ENCODE measurements at regions not wholly inside any gene's neighbourhood (a gene's known extent, or its start where the extent isn't known, plus 50 kb on each side); places are given as distances from the start of the nearest gene placed in this dataset.

GRCh38 chr3:27591312-27592210 is 107.4 kb upstream of the SLC4A7 start:
- H3K36me3 ChIP-seq (ENCODE audit: insufficient read depth, low read length): no peaks in the 10 kb centered on the region
- Mint-ChIP-seq H3K4me3 (peak overlapping the region; percentile 25), H3K4me1 (ENCODE audit: low read depth) (peaks cover 31% of the 10 kb centered on the region), H3K9me3 (no peaks in the 10 kb centered on the region), H3K27me3 (no peaks in the 10 kb centered on the region), H3K27ac (peak overlapping the region; percentile 35), H3K36me3 (ENCODE audit: low read depth) (no peaks in the 10 kb centered on the region)
- POLR2A ChIA-PET: interaction anchor here (0.7 to 1.5 kb wide), 2 partner anchors 15 to 108 kb away, joined by 3 read pairs; no protein-coding TSS in a partner anchor
- no peaks in the 10 kb centered on the region for H3K27me3 ChIP-seq (ENCODE audit: control insufficient read depth in 1 of 2, insufficient read depth in 2 of 2, low read length in 2 of 2)
- peaks cover 30% of the 10 kb centered on the region for H3K4me1 ChIP-seq (ENCODE audit: insufficient read depth, low read length)
- no peak overlapping the region for H3K27ac ChIP-seq (ENCODE audit: low read depth in 1 of 2, low read length in 2 of 2)
- peak in 3 of 14 experiments; percentile 35 to 59 (median 41) for DNase-seq
- CTCF ChIA-PET: no interaction called here
- no peaks in the 10 kb centered on the region for H3K9me3 ChIP-seq (ENCODE audit: control insufficient read depth in 1 of 2, insufficient read depth in 1 of 2, low read length in 2 of 2)
- intact Hi-C loops (cut with DNase I, micrococcal nuclease): no loop called here
- no peak for TF ChIP-seq CTCF (IDR thresholded peaks at IDR 0.05)
- ATAC-seq (ENCODE audit: poor library complexity): peak; percentile 51
- no peak overlapping the region for H3K4me3 ChIP-seq (ENCODE audit: low read length)

GRCh38 chr3:27590437-27591298 is 106.5 kb upstream of the SLC4A7 start:
- no peak for ATAC-seq (ENCODE audit: poor library complexity)
- ChIA-PET CTCF (no interaction called here), POLR2A (interaction anchor here (1.5 kb wide), 1 partner anchor 108 kb away, joined by 3 read pairs; no protein-coding TSS in a partner anchor)
- Histone ChIP-seq H3K9me3 (ENCODE audit: control insufficient read depth in 1 of 2, insufficient read depth in 1 of 2, low read length in 2 of 2) (no peaks in the 10 kb centered on the region), H3K4me1 (ENCODE audit: insufficient read depth, low read length) (peaks cover 26% of the 10 kb centered on the region), H3K36me3 (ENCODE audit: insufficient read depth, low read length) (no peaks in the 10 kb centered on the region), H3K27ac (ENCODE audit: low read depth in 1 of 2, low read length in 2 of 2) (no peak overlapping the region), H3K4me3 (ENCODE audit: low read length) (no peak overlapping the region), H3K27me3 (ENCODE audit: control insufficient read depth in 1 of 2, insufficient read depth in 2 of 2, low read length in 2 of 2) (no peaks in the 10 kb centered on the region)
- TF ChIP-seq CTCF (IDR thresholded peaks at IDR 0.05): no peak
- peak overlapping the region; percentile 27 for H3K4me3 Mint-ChIP-seq
- H3K36me3 Mint-ChIP-seq (ENCODE audit: low read depth): no peaks in the 10 kb centered on the region
- intact Hi-C loops (cut with DNase I, micrococcal nuclease): no loop called here
- H3K9me3 Mint-ChIP-seq: no peaks in the 10 kb centered on the region
- no peaks in the 10 kb centered on the region for H3K27me3 Mint-ChIP-seq
- H3K4me1 Mint-ChIP-seq (ENCODE audit: low read depth): peaks cover 25% of the 10 kb centered on the region
- H3K27ac Mint-ChIP-seq: peak overlapping the region; percentile 35
- DNase-seq: peak in 3 of 14 experiments; percentile 44 to 60 (median 51)

- Mint-ChIP-seq H3K27ac (no peak overlapping the region), H3K4me1 (ENCODE audit: low read depth) (peaks cover 25% of the 10 kb centered on the region), H3K27me3 (no peaks in the 10 kb centered on the region), H3K4me3 (no peak overlapping the region), H3K9me3 (no peaks in the 10 kb centered on the region), H3K36me3 (ENCODE audit: low read depth) (no peaks in the 10 kb centered on the region)
- H3K27ac ChIP-seq (ENCODE audit: low read depth in 1 of 2, low read length in 2 of 2): no peak overlapping the region
- no peaks in the 10 kb centered on the region for H3K36me3 ChIP-seq (ENCODE audit: insufficient read depth, low read length)
- no peaks in the 10 kb centered on the region for H3K27me3 ChIP-seq (ENCODE audit: control insufficient read depth in 1 of 2, insufficient read depth in 2 of 2, low read length in 2 of 2)
- H3K4me3 ChIP-seq (ENCODE audit: low read length): no peak overlapping the region
- DNase-seq (no peak), ATAC-seq (ENCODE audit: poor library complexity) (no peak)
- intact Hi-C loops (cut with DNase I, micrococcal nuclease): no loop called here
- CTCF ChIA-PET: no interaction called here
- POLR2A ChIA-PET: no interaction called here
- TF ChIP-seq CTCF (IDR thresholded peaks at IDR 0.05): no peak
- peaks cover 26% of the 10 kb centered on the region for H3K4me1 ChIP-seq (ENCODE audit: insufficient read depth, low read length)
- H3K9me3 ChIP-seq (ENCODE audit: control insufficient read depth in 1 of 2, insufficient read depth in 1 of 2, low read length in 2 of 2): no peaks in the 10 kb centered on the region
Observed at GRCh38 chr3:27589795-27590194, 105.6 kb upstream of the SLC4A7 start.
